Esophagus muscularis mucosa (tissue), 3 donors: ENCODE measurements at regions not wholly inside any gene's neighbourhood (a gene's known extent, or its start where the extent isn't known, plus 50 kb on each side); places are given as distances from the start of the nearest gene placed in this dataset.

ENCODE experiments used
- CTCF ChIP-seq, 3 experiments: fragments of 200-600 bp in 2 of 3; fragments of 450-650 bp in 1 of 3; sonication (generic) in 2 of 3; IDR thresholded peaks; one replicate each; pipeline ENCODE4 v1.5.1; 2017 to 2019; ENCODE audit warnings: antibody characterized with exemption in 3 of 3, mild to moderate bottlenecking in 2 of 3, moderate library complexity in 1 of 3
- POLR2A ChIP-seq: fragments of 450-650 bp; IDR thresholded peaks from one replicate; pipeline ENCODE4 v1.6.1; 2017; ENCODE audit warnings: antibody characterized with exemption, moderate library complexity, mild to moderate bottlenecking, low read depth

DNA sequence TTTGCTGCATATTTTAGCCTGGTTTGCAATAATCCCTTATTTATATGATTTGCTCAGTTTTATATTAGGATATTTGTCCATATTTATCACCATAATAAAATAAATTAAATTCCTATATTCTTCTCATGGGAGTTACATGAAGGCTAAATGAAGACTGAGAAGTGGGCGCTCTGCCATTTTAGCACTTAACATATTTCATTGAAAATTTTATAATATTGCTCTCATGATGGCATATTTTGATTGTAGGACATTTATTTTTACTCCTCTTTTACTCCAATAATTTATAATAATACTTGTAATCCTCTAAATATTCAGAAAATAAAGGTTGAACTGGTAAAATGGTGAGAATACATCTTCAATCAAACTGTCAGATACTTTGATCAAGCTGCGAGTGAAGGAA, 99.8 kb upstream of the SEMA3A start:
- TF ChIP-seq CTCF (IDR thresholded peaks at IDR 0.05) (no peak), POLR2A (no peak)
